ENCODE measurements at regions not wholly inside any gene's neighbourhood (a gene's known extent, or its start where the extent isn't known, plus 50 kb on each side); places are given as distances from the start of the nearest gene placed in this dataset.
A peak's percentile ranks its signal among the peaks of the same experiment; 100 is the strongest.

GRCh38 chr19:28454083-28454482 lies 758.9 kb downstream of the UQCRFS1 start:
- H3K4me1 ChIP-seq (ENCODE audit: insufficient read depth, poor library complexity, severe bottlenecking), result no peaks in the 10 kb centered on the region
- no peaks in the 10 kb centered on the region for H3K27me3 ChIP-seq (ENCODE audit: insufficient read depth, poor library complexity, severe bottlenecking)
- DNase-seq (ENCODE audit: low spot score), result no peak
- no peak overlapping the region for H3K27ac ChIP-seq (ENCODE audit: poor library complexity, severe bottlenecking)
- no peaks in the 10 kb centered on the region for H3K36me3 ChIP-seq (ENCODE audit: low read depth)
- no peaks in the 10 kb centered on the region for H3K9me3 ChIP-seq (ENCODE audit: severe bottlenecking)
- TF ChIP-seq, protein P1, sequence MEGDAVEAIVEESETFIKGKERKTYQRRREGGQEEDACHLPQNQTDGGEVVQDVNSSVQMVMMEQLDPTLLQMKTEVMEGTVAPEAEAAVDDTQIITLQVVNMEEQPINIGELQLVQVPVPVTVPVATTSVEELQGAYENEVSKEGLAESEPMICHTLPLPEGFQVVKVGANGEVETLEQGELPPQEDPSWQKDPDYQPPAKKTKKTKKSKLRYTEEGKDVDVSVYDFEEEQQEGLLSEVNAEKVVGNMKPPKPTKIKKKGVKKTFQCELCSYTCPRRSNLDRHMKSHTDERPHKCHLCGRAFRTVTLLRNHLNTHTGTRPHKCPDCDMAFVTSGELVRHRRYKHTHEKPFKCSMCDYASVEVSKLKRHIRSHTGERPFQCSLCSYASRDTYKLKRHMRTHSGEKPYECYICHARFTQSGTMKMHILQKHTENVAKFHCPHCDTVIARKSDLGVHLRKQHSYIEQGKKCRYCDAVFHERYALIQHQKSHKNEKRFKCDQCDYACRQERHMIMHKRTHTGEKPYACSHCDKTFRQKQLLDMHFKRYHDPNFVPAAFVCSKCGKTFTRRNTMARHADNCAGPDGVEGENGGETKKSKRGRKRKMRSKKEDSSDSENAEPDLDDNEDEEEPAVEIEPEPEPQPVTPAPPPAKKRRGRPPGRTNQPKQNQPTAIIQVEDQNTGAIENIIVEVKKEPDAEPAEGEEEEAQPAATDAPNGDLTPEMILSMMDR (IDR thresholded peaks at IDR 0.05; ENCODE audit: poor library complexity, severe bottlenecking), result no peak
- no peak overlapping the region for H3K4me3 ChIP-seq (ENCODE audit: severe bottlenecking)
- peak; percentile 81 for ATAC-seq (ENCODE audit: low read depth)

- H3K9me3 ChIP-seq (ENCODE audit: severe bottlenecking), result no peaks in the 10 kb centered on the region
- H3K27me3 ChIP-seq (ENCODE audit: insufficient read depth, poor library complexity, severe bottlenecking), result no peaks in the 10 kb centered on the region
- no peak overlapping the region for H3K4me3 ChIP-seq (ENCODE audit: severe bottlenecking)
- no peak overlapping the region for H3K27ac ChIP-seq (ENCODE audit: poor library complexity, severe bottlenecking)
- H3K4me1 ChIP-seq (ENCODE audit: insufficient read depth, poor library complexity, severe bottlenecking), result no peaks in the 10 kb centered on the region
- TF ChIP-seq, protein P1 (IDR thresholded peaks at IDR 0.05; ENCODE audit: poor library complexity, severe bottlenecking), result no peak
- no peaks in the 10 kb centered on the region for H3K36me3 ChIP-seq (ENCODE audit: low read depth)
- DNase-seq (ENCODE audit: low spot score), result no peak
- ATAC-seq (ENCODE audit: low read depth), result no peak
Measured at GRCh38 chr19:28453420-28453819, 759.5 kb downstream of the UQCRFS1 start.

DNA sequence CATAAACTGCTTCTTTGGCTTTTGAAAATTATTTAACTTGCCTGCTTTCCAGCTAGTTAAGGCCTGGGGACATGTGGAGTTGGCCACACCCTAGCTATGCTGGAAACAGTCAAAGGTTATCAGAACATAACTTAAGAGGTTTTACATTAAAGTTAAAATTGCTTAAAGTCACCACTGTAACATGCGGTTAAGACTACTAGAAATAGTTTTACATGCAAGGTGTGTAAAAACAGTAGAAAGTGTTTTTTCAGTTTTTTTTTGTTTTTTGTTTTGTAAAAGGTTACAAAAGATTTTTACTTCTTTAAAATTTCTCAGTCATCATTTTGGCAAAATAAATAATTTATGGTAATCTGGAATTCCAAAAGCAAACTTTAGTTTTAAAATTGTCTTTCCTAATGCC lies 763.1 kb downstream of the UQCRFS1 start:
- DNase-seq (ENCODE audit: low spot score), result no peak
- Histone ChIP-seq H3K4me1 (ENCODE audit: insufficient read depth, poor library complexity, severe bottlenecking) (no peaks in the 10 kb centered on the region), H3K4me3 (ENCODE audit: severe bottlenecking) (no peak overlapping the region), H3K36me3 (ENCODE audit: low read depth) (no peaks in the 10 kb centered on the region), H3K9me3 (ENCODE audit: severe bottlenecking) (no peaks in the 10 kb centered on the region), H3K27ac (ENCODE audit: poor library complexity, severe bottlenecking) (no peak overlapping the region), H3K27me3 (ENCODE audit: insufficient read depth, poor library complexity, severe bottlenecking) (no peaks in the 10 kb centered on the region)
- no peak for ATAC-seq (ENCODE audit: low read depth)
- TF ChIP-seq, protein P1 (IDR thresholded peaks at IDR 0.05; ENCODE audit: poor library complexity, severe bottlenecking), result no peak

DNA sequence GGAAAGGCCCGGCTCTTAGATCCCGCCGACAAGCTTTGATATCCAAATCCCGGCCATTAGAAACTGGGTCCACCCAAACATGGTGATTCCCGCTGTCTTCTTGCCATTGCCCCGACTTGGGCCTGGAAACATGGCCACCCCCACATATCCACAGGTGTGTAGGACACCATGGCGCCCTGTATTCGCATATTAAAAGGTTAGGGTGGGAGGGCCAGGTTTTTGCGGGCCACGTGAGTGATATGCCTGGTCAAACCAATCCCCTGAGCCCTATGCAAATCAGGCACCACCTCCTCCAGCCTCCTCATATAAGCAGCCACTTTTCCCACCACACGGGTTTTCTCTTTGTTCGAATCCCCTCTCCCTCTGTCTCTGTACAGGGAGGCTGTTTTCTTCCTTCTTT lies 766.4 kb downstream of the UQCRFS1 start:
- Histone ChIP-seq H3K4me3 (ENCODE audit: severe bottlenecking) (no peak overlapping the region), H3K27me3 (ENCODE audit: insufficient read depth, poor library complexity, severe bottlenecking) (no peaks in the 10 kb centered on the region), H3K9me3 (ENCODE audit: severe bottlenecking) (no peaks in the 10 kb centered on the region), H3K27ac (ENCODE audit: poor library complexity, severe bottlenecking) (no peak overlapping the region), H3K4me1 (ENCODE audit: insufficient read depth, poor library complexity, severe bottlenecking) (no peaks in the 10 kb centered on the region), H3K36me3 (ENCODE audit: low read depth) (no peaks in the 10 kb centered on the region)
- TF ChIP-seq, protein P1 (IDR thresholded peaks at IDR 0.05; ENCODE audit: poor library complexity, severe bottlenecking), result no peak
- no peak for DNase-seq (ENCODE audit: low spot score)
- no peak for ATAC-seq (ENCODE audit: low read depth)

GRCh38 chr19:28445826-28446225 lies 767.1 kb downstream of the UQCRFS1 start:
- TF ChIP-seq, protein P1 (IDR thresholded peaks at IDR 0.05; ENCODE audit: poor library complexity, severe bottlenecking), result no peak
- no peak for DNase-seq (ENCODE audit: low spot score)
- Histone ChIP-seq H3K27me3 (ENCODE audit: insufficient read depth, poor library complexity, severe bottlenecking) (no peaks in the 10 kb centered on the region), H3K27ac (ENCODE audit: poor library complexity, severe bottlenecking) (no peak overlapping the region), H3K36me3 (ENCODE audit: low read depth) (no peaks in the 10 kb centered on the region), H3K9me3 (ENCODE audit: severe bottlenecking) (no peaks in the 10 kb centered on the region), H3K4me3 (ENCODE audit: severe bottlenecking) (no peak overlapping the region), H3K4me1 (ENCODE audit: insufficient read depth, poor library complexity, severe bottlenecking) (no peaks in the 10 kb centered on the region)
- no peak for ATAC-seq (ENCODE audit: low read depth)
